Uterus (tissue), 2 donors: ENCODE measurements at regions not wholly inside any gene's neighbourhood (a gene's known extent, or its start where the extent isn't known, plus 50 kb on each side); places are given as distances from the start of the nearest gene placed in this dataset.

ENCODE experiments used
- CTCF ChIP-seq, 4 experiments: fragments of 200-600 bp in 2 of 4; fragments of 450-650 bp in 2 of 4; sonication (generic) in 2 of 4; IDR thresholded peaks; one replicate each; pipeline ENCODE4 v1.5.1; 2016 to 2019; ENCODE audit warnings: antibody characterized with exemption in 4 of 4, mild to moderate bottlenecking in 2 of 4, moderate library complexity in 1 of 4
- POLR2A ChIP-seq, 2 donors: fragments of 450-650 bp; IDR thresholded peaks; one replicate each; pipeline ENCODE4 v1.6.1; 2016; ENCODE audit warnings: antibody characterized with exemption in 2 of 2, mild to moderate bottlenecking in 1 of 2, moderate library complexity in 1 of 2

- TF ChIP-seq CTCF (IDR thresholded peaks at IDR 0.05) (no peak), POLR2A (IDR thresholded peaks at IDR 0.05) (no peak)
These were observed 191.9 kb upstream of the IL12A start for GRCh38 chr3:159796744-159797143.
